GM12865 (cell line): ENCODE measurements at regions not wholly inside any gene's neighbourhood (a gene's known extent, or its start where the extent isn't known, plus 50 kb on each side); places are given as distances from the start of the nearest gene placed in this dataset.

ENCODE experiments used
- DNase-seq: peaks from one replicate; pipeline ENCODE4 v3.0.0; 2010; ENCODE audit warnings: low read depth
- H3K4me3 ChIP-seq: 2 replicates; pipeline ENCODE4 v1.5.1; 2011; ENCODE audit warnings: mild to moderate bottlenecking, low read depth, low read length, control low read depth
- CTCF ChIP-seq: IDR thresholded peaks from 2 replicates; pipeline ENCODE4 v1.5.1; 2011; ENCODE audit warnings: low read length, control low read depth, low read depth, inconsistent platforms; ENCODE audit not compliant: insufficient read depth; ENCODE audit errors: missing control alignments

DNA sequence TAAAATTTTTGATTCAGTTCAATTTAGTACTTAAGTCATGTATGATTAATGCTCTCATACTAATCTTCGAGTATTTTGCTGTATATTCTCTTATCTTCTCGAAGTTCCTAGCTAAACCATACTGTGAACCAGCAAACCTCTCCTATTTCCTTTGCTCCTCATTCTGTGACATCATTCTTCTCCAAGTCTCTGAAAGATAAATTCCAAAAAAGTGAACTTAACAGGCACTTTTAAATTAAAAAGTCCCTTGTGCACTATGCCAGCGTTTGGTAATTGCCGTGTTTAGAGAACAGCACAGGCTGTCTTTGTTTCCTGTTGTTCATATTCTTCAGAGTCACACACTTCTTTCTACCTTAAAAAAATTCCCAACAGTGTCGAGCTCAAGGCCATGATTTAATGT, 188.4 kb upstream of the PHACTR1 start:
- no peak for DNase-seq
- no peak overlapping the region for H3K4me3 ChIP-seq
- TF ChIP-seq CTCF = no peak

DNA sequence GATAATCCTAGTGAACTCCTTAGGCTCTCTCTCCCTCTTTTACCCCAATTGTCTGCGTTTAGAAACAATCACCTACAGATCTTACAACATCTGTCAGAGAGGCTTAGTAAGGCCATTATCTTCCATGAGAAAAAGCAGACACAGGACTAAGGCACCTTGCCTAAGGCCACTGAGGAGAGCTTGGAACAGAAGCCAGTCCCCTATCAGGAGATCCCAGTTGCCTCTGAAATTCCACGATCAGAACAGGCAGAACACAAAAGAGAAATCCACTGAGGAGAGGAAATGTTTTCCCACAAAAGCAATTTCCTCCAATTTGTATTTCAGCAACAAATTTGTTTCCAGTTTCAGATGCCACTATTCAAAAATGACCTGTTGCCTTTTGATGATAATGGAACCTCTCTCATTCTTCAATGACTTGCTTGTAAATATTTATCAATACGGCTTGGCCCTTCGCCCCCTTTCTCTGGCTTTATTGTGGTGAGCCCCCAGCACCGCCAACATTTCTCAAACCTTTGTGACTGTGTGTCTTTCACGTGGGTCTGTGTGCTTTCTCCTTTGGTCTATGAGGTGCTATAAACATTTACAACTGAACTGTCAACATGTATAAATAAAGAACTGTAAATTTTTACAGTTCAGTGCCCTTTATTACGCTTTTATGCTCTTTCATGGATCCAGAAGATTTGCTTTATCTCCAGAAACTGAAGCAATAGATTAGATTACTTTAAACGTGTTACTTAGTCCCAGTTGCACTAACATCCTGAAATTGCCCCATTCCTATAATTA, 187.8 kb upstream of the PHACTR1 start:
- H3K4me3 ChIP-seq = no peak overlapping the region
- no peak for TF ChIP-seq CTCF
- DNase-seq = no peak

DNA sequence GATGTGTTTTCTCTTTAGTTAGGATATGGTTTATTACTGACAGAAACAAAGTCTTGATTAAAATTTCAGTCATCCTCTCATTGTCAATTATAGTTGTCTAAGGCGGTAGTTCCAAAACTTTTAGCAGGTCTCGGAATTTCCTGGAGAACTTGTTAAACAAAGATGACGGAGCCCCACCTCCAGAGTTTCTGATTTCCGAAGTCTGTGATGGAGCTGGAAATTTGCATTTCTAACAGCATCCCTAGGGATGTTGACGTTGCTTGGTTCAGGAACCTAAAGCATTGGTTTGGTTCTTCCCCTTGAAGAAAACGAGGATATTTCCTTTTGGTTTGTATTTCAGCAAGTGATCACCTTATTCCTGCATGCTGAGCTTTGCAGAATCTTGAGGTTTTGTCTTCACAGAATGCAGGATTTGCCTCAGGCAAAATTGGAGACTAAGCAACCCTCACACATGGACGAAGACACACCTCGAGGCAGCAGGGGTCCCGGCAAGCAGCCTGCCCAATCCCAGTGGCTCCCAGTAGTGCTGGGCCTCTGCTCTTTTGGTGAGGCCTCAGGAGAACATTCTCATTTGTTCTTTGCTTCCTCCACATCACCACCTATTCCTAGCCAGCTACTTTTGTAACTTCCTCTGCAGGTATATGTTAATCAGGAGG, 187.1 kb upstream of the PHACTR1 start:
- H3K4me3 ChIP-seq = no peak overlapping the region
- no peak for DNase-seq
- no peak for TF ChIP-seq CTCF

GRCh38 chr6:12530345-12530744, 186.2 kb upstream of the PHACTR1 start:
- no peak for TF ChIP-seq CTCF
- DNase-seq = no peak
- H3K4me3 ChIP-seq = no peak overlapping the region

DNA sequence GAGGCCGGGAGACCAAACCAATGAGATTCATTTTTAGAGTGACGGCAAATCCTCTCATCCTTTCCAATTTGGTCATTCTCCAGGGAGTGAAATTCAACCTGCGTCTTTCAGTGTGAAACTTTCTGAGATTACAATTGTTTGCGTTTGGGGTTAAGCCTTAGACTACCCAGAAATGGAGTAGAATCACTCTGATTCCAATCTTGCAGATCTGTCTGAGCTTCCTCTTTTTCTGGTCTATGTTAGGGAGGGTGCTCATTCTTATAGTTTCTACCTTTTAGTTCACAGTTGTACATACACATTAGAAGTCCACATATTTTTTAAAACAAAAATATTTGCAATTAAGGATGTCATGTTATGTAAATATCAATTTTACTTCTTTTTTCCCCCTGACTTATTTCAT, 183.0 kb upstream of the PHACTR1 start:
- TF ChIP-seq CTCF = no peak
- no peak overlapping the region for H3K4me3 ChIP-seq
- DNase-seq = no peak

- no peak overlapping the region for H3K4me3 ChIP-seq
- no peak for DNase-seq
- no peak for TF ChIP-seq CTCF
These were observed 182.3 kb upstream of the PHACTR1 start for GRCh38 chr6:12534069-12534853.
